ENCODE measurements at regions not wholly inside any gene's neighbourhood (a gene's known extent, or its start where the extent isn't known, plus 50 kb on each side); places are given as distances from the start of the nearest gene placed in this dataset.

GRCh38 chr2:128807317-128807716, 488.6 kb upstream of the HS6ST1 start:
- no peak for DNase-seq

GRCh38 chr2:128808462-128809258, 490.0 kb upstream of the HS6ST1 start:
- no peak for DNase-seq

GRCh38 chr2:128809259-128809636, 490.6 kb upstream of the HS6ST1 start:
- no peak for DNase-seq

- DNase-seq = no peak
Measured at GRCh38 chr2:128809880-128810279, 491.2 kb upstream of the HS6ST1 start.

GRCh38 chr2:128812183-128812940, 493.7 kb upstream of the HS6ST1 start:
- DNase-seq = peak; percentile 16

- no peak for DNase-seq
Measured at GRCh38 chr2:128813352-128814034, 494.8 kb upstream of the HS6ST1 start.

- no peak for DNase-seq
Measured at GRCh38 chr2:128815248-128815647, 496.6 kb upstream of the HS6ST1 start.

- no peak for DNase-seq
Measured at GRCh38 chr2:128817171-128817570, 498.5 kb upstream of the HS6ST1 start.

- no peak for DNase-seq
Measured at GRCh38 chr2:128817813-128818212, 499.1 kb upstream of the HS6ST1 start.

- DNase-seq = no peak
Measured at GRCh38 chr2:128818248-128818647, 499.6 kb upstream of the HS6ST1 start.

- no peak for DNase-seq
Measured at GRCh38 chr2:128818704-128819491, 500.2 kb upstream of the HS6ST1 start.

GRCh38 chr2:128820452-128820851, 501.8 kb upstream of the HS6ST1 start:
- DNase-seq = no peak

GRCh38 chr2:128821010-128821409, 502.3 kb upstream of the HS6ST1 start:
- no peak for DNase-seq

GRCh38 chr2:128832946-128833663, 514.4 kb upstream of the HS6ST1 start:
- DNase-seq = no peak

- DNase-seq = no peak
Measured at GRCh38 chr2:128833664-128834027, 515.0 kb upstream of the HS6ST1 start.

- DNase-seq = no peak
Measured at GRCh38 chr2:128834207-128834879, 515.7 kb upstream of the HS6ST1 start.

GRCh38 chr2:128834880-128835252, 516.2 kb upstream of the HS6ST1 start:
- no peak for DNase-seq

GRCh38 chr2:128835342-128835855, 516.7 kb upstream of the HS6ST1 start:
- no peak for DNase-seq

GRCh38 chr2:128835974-128836373, 517.3 kb upstream of the HS6ST1 start:
- DNase-seq = no peak

GRCh38 chr2:128836559-128837100, 518.0 kb upstream of the HS6ST1 start:
- no peak for DNase-seq

- no peak for DNase-seq
Measured at GRCh38 chr2:128838244-128838643, 519.6 kb upstream of the HS6ST1 start.
